ENCODE measurements at regions not wholly inside any gene's neighbourhood (a gene's known extent, or its start where the extent isn't known, plus 50 kb on each side); places are given as distances from the start of the nearest gene placed in this dataset.

DNA sequence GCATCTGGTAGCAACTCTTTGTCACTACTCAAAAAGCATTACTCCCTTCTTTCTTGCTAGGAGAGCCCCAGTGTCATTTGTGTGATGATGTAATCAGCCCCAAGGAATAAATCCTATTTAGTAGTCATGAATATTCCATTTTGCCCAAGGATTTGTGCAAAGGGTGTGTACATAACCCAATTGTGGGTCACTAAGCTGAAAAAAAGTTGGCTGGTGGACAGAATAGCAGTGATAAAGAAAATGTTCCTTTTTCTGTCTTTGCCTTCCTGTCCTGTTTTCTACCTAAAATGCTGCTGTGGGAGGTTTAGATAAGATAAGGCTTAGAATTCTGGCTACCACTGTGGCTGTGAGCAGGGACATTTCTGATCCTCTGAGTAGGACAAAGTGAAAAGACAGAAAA is 223.1 kb upstream of the ITGA1 start:
- Histone ChIP-seq H3K27ac (no peak overlapping the region), H3K27me3 (peaks cover 0 to 7% of the 10 kb centered on the region in 2 donors), H3K36me3 (no peaks in the 10 kb centered on the region), H3K4me1 (no peaks in the 10 kb centered on the region), H3K9me3 (no peaks in the 10 kb centered on the region), H3K4me3 (no peak overlapping the region)
- intact Hi-C loops (cut with DNase I; ENCODE audit: low total_unique reads) = no loop called here
- TF ChIP-seq POLR2A (IDR thresholded peaks at IDR 0.05) = no peak
- TF ChIP-seq, protein P1, sequence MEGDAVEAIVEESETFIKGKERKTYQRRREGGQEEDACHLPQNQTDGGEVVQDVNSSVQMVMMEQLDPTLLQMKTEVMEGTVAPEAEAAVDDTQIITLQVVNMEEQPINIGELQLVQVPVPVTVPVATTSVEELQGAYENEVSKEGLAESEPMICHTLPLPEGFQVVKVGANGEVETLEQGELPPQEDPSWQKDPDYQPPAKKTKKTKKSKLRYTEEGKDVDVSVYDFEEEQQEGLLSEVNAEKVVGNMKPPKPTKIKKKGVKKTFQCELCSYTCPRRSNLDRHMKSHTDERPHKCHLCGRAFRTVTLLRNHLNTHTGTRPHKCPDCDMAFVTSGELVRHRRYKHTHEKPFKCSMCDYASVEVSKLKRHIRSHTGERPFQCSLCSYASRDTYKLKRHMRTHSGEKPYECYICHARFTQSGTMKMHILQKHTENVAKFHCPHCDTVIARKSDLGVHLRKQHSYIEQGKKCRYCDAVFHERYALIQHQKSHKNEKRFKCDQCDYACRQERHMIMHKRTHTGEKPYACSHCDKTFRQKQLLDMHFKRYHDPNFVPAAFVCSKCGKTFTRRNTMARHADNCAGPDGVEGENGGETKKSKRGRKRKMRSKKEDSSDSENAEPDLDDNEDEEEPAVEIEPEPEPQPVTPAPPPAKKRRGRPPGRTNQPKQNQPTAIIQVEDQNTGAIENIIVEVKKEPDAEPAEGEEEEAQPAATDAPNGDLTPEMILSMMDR (IDR thresholded peaks at IDR 0.05) = no peak
- DNase-seq = no peak

DNA sequence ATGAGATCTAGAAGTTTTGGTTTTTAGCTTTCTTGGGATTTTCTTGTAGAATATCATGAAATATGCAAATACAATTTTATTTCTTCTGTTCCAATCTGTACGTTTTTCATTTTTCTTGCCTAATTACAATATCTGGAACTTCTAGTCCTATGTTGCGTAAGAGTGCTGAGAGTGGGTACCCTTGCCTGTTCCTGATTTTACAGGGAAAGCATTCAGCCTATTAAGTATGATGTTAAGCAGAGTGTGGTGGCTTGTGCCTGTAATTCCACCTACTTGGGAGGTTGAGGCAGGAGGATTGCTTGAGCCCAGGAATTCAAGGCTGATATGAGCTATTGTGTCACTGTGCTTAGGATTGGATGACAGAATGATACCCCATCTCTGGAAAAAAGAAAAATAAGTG is 210.2 kb upstream of the ITGA1 start:
- Histone ChIP-seq H3K27me3 (peaks cover 0 to 3% of the 10 kb centered on the region in 2 donors), H3K36me3 (no peaks in the 10 kb centered on the region), H3K9me3 (no peaks in the 10 kb centered on the region), H3K4me3 (no peak overlapping the region), H3K27ac (no peak overlapping the region), H3K4me1 (no peaks in the 10 kb centered on the region)
- intact Hi-C loops (cut with DNase I; ENCODE audit: low total_unique reads) = no loop called here
- no peak for DNase-seq
- no peak for TF ChIP-seq POLR2A (IDR thresholded peaks at IDR 0.05)
- TF ChIP-seq, protein P1 (IDR thresholded peaks at IDR 0.05) = no peak

DNA sequence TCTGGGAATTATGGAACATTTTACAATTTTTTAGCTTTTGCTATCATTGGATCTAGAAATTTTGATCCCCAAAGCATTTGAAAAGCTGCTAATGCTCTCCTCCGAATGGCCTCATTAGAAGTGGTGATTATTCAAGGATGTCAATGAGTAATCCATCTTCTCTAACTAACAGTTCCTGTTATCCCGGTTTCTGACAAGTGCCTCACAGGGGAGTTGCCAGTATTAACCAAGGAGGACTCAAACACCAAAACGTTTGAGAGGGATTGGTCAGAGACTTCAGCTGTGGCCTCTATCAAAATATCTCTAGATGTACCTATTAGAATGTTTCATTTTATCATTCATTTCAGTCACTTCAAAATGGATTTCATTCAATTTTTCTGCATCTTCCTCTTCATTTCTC is 208.3 kb upstream of the ITGA1 start:
- no peak overlapping the region for H3K27ac ChIP-seq
- no peak overlapping the region for H3K4me3 ChIP-seq
- no peak for DNase-seq
- H3K27me3 ChIP-seq = peaks cover 0 to 3% of the 10 kb centered on the region in 2 donors
- no peaks in the 10 kb centered on the region for H3K9me3 ChIP-seq
- H3K36me3 ChIP-seq = no peaks in the 10 kb centered on the region
- no peaks in the 10 kb centered on the region for H3K4me1 ChIP-seq
- intact Hi-C loops (cut with DNase I; ENCODE audit: low total_unique reads) = no loop called here
- no peak for TF ChIP-seq POLR2A (IDR thresholded peaks at IDR 0.05)
- TF ChIP-seq, protein P1 (IDR thresholded peaks at IDR 0.05) = no peak

DNA sequence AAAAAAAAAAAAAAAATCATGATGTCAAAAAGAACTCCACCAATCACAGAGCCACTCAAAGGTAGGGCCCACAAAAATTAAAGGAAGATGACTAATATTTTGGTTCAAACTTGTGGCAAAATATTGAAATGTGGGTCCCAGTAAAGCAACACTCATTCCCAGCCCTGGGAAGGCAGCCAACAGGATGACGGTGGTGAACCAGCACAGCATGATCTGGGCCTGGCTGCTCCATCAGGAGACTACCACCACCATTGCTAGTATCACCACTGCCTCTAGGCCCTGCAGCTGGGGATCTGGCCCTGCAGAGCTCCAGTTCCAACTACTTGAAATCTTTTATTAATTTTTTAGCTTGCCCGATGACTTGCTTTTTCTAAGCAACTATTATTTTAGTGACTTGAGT is 206.8 kb upstream of the ITGA1 start:
- no peak for DNase-seq
- no peak for TF ChIP-seq POLR2A (IDR thresholded peaks at IDR 0.05)
- TF ChIP-seq, protein P1 (IDR thresholded peaks at IDR 0.05) = no peak
- H3K4me3 ChIP-seq = no peak overlapping the region
- no peaks in the 10 kb centered on the region for H3K9me3 ChIP-seq
- no peak overlapping the region for H3K27ac ChIP-seq
- H3K27me3 ChIP-seq = peaks cover 0 to 3% of the 10 kb centered on the region in 2 donors
- H3K36me3 ChIP-seq = no peaks in the 10 kb centered on the region
- H3K4me1 ChIP-seq = no peaks in the 10 kb centered on the region
- intact Hi-C loops (cut with DNase I; ENCODE audit: low total_unique reads) = no loop called here

DNA sequence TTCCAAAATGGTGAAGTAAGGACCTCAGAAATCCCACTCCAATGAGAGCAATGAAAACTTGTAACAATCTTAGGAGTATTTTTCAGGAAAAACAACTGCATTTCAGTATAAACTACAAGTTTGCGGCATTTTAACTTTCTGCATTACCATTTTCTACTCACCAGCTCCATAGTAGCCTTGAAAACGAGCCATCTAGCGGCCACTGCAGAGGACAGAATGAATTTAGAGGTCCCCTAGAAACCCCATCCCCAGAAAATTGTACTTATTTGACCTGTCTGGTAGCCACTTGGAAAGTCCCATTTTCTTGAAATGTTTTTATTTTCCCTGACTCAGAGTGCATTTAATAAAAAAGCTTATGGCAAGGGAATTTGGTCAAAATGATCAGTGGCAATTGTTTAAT is 205.4 kb upstream of the ITGA1 start:
- Histone ChIP-seq H3K27ac (no peak overlapping the region), H3K27me3 (no peaks in the 10 kb centered on the region), H3K4me1 (no peaks in the 10 kb centered on the region), H3K36me3 (no peaks in the 10 kb centered on the region), H3K9me3 (no peaks in the 10 kb centered on the region), H3K4me3 (no peak overlapping the region)
- DNase-seq = no peak
- no peak for TF ChIP-seq POLR2A (IDR thresholded peaks at IDR 0.05)
- TF ChIP-seq, protein P1 (IDR thresholded peaks at IDR 0.05) = no peak
- intact Hi-C loops (cut with DNase I; ENCODE audit: low total_unique reads) = no loop called here

Data from uterus (tissue), 3 donors.